Fibroblast of peridontal ligament (primary cell): ENCODE measurements at regions not wholly inside any gene's neighbourhood (a gene's known extent, or its start where the extent isn't known, plus 50 kb on each side); places are given as distances from the start of the nearest gene placed in this dataset.

ENCODE experiments used
- DNase-seq: peaks from one replicate; pipeline ENCODE4 v3.0.0-alpha.2; 2010; ENCODE audit errors: extremely low read depth

- DNase-seq: no peak
These were observed 470.1 kb upstream of the HS6ST1 start for GRCh38 chr2:128788636-128789220.

DNA sequence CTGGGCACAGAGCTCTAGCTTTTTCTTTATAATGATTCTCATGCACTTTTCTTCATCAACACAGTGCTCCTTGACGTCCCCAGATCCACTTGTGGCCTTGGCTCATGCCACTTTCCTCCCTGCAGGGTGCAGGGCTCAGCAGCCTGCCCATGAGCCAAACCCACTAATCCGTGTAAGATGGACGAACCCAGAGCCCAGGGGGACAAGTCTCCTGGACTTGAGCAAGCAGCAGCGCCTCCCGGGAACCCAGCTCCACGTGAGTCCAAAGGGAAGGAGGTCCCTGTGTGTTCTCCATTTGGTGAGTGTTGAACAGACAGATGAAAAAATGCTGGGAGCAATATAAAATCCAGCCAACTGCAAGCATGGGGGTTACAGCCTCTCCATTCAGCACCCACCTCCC lies 470.6 kb upstream of the HS6ST1 start:
- DNase-seq: no peak

GRCh38 chr2:128789776-128790455 lies 471.2 kb upstream of the HS6ST1 start:
- no peak for DNase-seq

- no peak for DNase-seq
These were observed 471.9 kb upstream of the HS6ST1 start for GRCh38 chr2:128790541-128791001.

DNA sequence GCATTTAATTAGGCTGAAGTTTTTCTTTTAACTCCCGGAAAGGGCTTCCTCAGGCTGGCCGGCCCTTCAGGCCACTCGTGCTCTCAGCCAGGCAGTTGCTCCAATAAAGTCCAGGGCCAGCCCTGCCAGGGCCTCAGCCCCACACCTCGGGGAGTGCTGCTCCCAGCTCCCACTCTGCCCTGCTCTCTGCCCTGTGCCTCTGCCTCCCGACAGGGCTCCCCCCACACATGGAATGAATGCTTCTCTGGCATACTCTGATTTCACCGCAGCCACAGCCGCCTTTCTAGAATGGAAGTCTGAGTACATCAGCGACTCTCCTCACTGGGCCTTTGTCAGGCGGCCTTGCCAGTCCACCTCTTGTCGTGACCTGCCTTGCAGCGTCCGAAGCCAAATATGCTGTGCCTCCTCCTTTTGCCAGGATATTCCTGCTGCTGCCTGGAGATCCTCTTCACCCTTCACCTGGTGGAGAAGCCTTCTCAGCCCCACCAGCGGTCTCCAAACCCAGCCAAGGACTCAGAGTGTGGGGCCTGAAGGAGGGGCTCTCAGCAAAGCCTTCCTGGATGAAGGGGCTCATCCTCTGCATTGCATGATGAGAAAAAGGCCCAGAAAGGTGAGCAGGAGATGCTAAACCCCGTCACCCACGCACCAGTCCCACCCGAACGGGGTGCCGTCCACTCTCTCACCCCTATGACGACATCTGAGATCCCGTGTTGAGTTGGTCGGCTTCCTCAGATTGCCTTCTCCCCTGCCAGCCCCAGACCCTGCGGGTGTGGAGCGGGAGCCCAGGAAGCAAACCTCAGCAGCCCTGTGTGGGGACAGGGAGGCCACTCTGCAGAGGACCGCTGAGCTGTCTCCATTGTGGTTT lies 472.7 kb upstream of the HS6ST1 start:
- DNase-seq: no peak

- no peak for DNase-seq
These were observed 473.3 kb upstream of the HS6ST1 start for GRCh38 chr2:128791985-128792320.

GRCh38 chr2:128792476-128793054 lies 473.9 kb upstream of the HS6ST1 start:
- no peak for DNase-seq

GRCh38 chr2:128793404-128793803 lies 474.7 kb upstream of the HS6ST1 start:
- DNase-seq: no peak

DNA sequence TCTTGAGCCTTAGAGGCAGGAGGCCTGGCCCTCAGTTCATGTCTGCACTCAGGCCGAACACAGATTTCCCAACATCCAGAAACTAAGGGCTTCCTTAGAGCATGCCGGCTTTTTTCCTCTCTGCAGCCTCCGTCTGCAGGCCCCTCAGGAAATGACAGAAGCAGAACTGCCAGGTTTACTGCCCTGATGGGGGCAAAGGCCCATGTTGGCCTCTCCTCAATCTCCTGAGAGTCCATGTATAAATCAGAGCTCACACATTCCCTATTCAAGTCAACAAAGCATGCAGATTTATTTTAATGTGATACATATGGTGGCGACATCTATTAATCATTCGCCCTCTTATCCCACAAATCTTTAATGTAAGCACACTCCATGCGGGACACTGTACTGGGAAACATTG lies 475.6 kb upstream of the HS6ST1 start:
- no peak for DNase-seq

DNA sequence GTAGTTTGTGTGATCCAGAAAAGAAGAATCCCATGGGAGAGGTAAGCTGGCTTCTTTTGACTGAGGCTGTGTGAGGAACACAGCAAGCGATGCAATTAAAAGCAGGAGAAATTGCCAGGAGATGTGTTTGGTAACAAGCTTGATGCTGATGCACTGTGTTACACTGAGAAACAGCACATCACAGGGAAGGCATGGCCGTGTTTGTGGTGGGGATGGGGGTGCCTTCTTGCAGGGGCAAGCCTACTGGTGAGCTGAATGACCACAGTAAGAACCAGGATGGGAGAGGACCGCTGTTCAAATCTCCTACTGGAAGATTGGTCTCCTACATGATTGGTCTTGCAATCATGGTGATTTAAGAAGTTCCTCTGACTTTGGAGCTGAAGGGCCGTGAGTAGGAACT lies 477.7 kb upstream of the HS6ST1 start:
- no peak for DNase-seq

DNA sequence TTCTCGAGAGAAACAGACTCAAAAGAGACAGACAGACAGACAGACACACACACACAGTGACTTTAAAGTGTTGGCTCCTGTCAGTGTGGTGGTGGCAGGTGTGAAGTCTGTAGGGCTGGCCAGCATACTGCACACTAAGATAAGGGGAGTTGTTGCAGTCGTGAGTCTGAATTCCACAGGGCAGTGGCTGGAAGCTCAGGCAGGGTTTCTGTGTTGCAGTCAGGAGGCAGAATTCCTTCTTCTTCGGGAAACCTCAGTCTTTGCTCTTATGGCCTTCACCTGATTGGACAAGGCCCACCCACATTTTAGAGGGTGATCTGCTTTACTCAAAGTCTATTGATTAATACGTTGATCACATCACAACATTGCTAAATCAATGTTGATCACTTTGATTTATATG lies 478.4 kb upstream of the HS6ST1 start:
- DNase-seq: no peak

GRCh38 chr2:128797533-128797932 lies 478.9 kb upstream of the HS6ST1 start:
- DNase-seq: no peak

DNA sequence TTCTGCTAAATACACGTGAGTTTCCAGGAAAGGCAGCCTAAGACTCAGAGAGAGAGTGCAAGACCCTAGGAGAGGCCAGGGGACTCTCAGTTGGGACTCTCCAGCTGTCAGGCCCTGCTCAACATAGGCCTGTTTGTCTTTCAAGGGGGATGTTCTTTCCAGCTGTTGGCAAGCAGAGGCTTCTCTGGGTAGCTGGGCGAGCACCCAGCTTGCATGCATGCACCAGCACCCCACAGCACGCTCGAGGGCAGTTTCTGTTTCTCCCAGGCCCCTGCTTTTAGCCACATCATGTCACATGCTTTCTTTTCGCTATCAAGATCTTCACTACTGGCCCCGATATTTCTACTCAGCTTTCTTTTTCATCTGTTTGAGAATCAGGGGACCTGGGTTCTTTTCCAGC lies 479.3 kb upstream of the HS6ST1 start:
- no peak for DNase-seq

GRCh38 chr2:128798502-128799283 lies 480.0 kb upstream of the HS6ST1 start:
- no peak for DNase-seq

DNA sequence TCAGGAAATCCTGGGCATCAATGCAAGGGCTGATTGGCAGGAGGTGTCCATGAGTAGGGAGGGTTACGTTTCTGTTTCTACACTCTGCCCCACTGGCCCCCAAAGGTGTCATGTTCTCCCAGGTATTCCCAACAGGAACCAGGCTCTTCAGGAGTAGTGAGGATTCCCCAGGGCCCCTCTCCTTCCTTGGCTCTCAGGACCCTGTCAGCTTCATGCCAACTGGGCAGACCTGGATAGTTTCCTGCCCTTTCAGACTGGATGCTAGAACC lies 480.6 kb upstream of the HS6ST1 start:
- no peak for DNase-seq

- no peak for DNase-seq
These were observed 481.1 kb upstream of the HS6ST1 start for GRCh38 chr2:128799730-128800129.

GRCh38 chr2:128801576-128801975 lies 482.9 kb upstream of the HS6ST1 start:
- DNase-seq: no peak

- no peak for DNase-seq
These were observed 484.6 kb upstream of the HS6ST1 start for GRCh38 chr2:128803222-128803621.

- no peak for DNase-seq
These were observed 486.6 kb upstream of the HS6ST1 start for GRCh38 chr2:128805237-128805636.

- no peak for DNase-seq
These were observed 487.2 kb upstream of the HS6ST1 start for GRCh38 chr2:128805918-128806317.

GRCh38 chr2:128807317-128807716 lies 488.6 kb upstream of the HS6ST1 start:
- no peak for DNase-seq
